ENCODE measurements at regions not wholly inside any gene's neighbourhood (a gene's known extent, or its start where the extent isn't known, plus 50 kb on each side); places are given as distances from the start of the nearest gene placed in this dataset.

GRCh38 chr4:75398501-75398900 lies 115.7 kb downstream of the RCHY1 start:
- TF ChIP-seq PRDM4 (CRISPR knock-in tag; IDR thresholded peaks at IDR 0.05; ENCODE audit: borderline replicate concordance) (no peak), JUND (CRISPR knock-in tag; IDR thresholded peaks at IDR 0.05) (no peak), CBX5 (CRISPR knock-in tag; IDR thresholded peaks at IDR 0.05; ENCODE audit: borderline replicate concordance) (no peak)
